OCI-LY3 (cell line): ENCODE measurements at regions not wholly inside any gene's neighbourhood (a gene's known extent, or its start where the extent isn't known, plus 50 kb on each side); places are given as distances from the start of the nearest gene placed in this dataset.

ENCODE experiments used
- CTCF ChIP-seq: fragments of 200-600, 300-600 bp; sonication (generic); IDR thresholded peaks from 2 replicates; pipeline ENCODE4 v1.5.1; 2014; ENCODE audit warnings: antibody characterized with exemption, low read length, low read depth
- EZH2phosphoT487 ChIP-seq: fragments of 200-600 bp; shearing (Covaris generic); IDR thresholded peaks from 2 replicates; pipeline ENCODE4 v1.6.1; 2018; ENCODE audit warnings: antibody characterized with exemption, mixed run types, low read depth

GRCh38 chr6:44512868-44513741, 125.6 kb downstream of the CDC5L start:
- no peak for TF ChIP-seq CTCF
- TF ChIP-seq EZH2phosphoT487 = no peak
